CD4-positive, alpha-beta T cell treated with Interleukin-6 at 100 ng/mL for 8 hours (primary cell): ENCODE measurements at regions not wholly inside any gene's neighbourhood (a gene's known extent, or its start where the extent isn't known, plus 50 kb on each side); places are given as distances from the start of the nearest gene placed in this dataset.
"Not testable (repeated sequence)": the region's sequence is repeated elsewhere in the genome, so short reads cannot be mapped to it uniquely, and the experiment has no call there.

ENCODE experiments used
- DNase-seq: peaks from one replicate; pipeline ENCODE4 v3.0.0-alpha.2; 2020; ENCODE audit warnings: mixed read lengths, low spot score

- DNase-seq, result no peak
These were observed 225.9 kb upstream of the MGAT5 start for GRCh38 chr2:134027980-134028379.

GRCh38 chr2:134029418-134029817, 224.5 kb upstream of the MGAT5 start:
- DNase-seq, result no peak

GRCh38 chr2:134031539-134031938, 222.3 kb upstream of the MGAT5 start:
- no peak for DNase-seq

- no peak for DNase-seq
These were observed 218.1 kb upstream of the MGAT5 start for GRCh38 chr2:134035605-134036370.

- DNase-seq, result no peak
These were observed 213.8 kb upstream of the MGAT5 start for GRCh38 chr2:134039912-134040581.

- DNase-seq, result not testable (repeated sequence)
These were observed 213.2 kb upstream of the MGAT5 start for GRCh38 chr2:134040626-134041172.

- DNase-seq, result no peak
These were observed 212.0 kb upstream of the MGAT5 start for GRCh38 chr2:134041877-134042276.

GRCh38 chr2:134043028-134043427, 210.8 kb upstream of the MGAT5 start:
- DNase-seq, result not testable (repeated sequence)

GRCh38 chr2:134052173-134052572, 201.7 kb upstream of the MGAT5 start:
- DNase-seq, result no peak

- no peak for DNase-seq
These were observed 197.7 kb upstream of the MGAT5 start for GRCh38 chr2:134056173-134056572.

GRCh38 chr2:134061066-134061465, 192.8 kb upstream of the MGAT5 start:
- DNase-seq, result not testable (repeated sequence)

GRCh38 chr2:134062235-134062634, 191.6 kb upstream of the MGAT5 start:
- DNase-seq, result not testable (repeated sequence)

- DNase-seq, result not testable (repeated sequence)
These were observed 190.0 kb upstream of the MGAT5 start for GRCh38 chr2:134063916-134064315.

- no peak for DNase-seq
These were observed 183.6 kb upstream of the MGAT5 start for GRCh38 chr2:134070281-134070741.

GRCh38 chr2:134072341-134072740, 181.5 kb upstream of the MGAT5 start:
- DNase-seq, result no peak

GRCh38 chr2:134073023-134073422, 180.8 kb upstream of the MGAT5 start:
- no peak for DNase-seq

GRCh38 chr2:134074619-134075018, 179.3 kb upstream of the MGAT5 start:
- DNase-seq, result no peak

- DNase-seq, result no peak
These were observed 178.7 kb upstream of the MGAT5 start for GRCh38 chr2:134075204-134075603.

GRCh38 chr2:134078354-134078753, 175.5 kb upstream of the MGAT5 start:
- DNase-seq, result no peak

GRCh38 chr2:134079373-134079772, 174.5 kb upstream of the MGAT5 start:
- DNase-seq, result no peak

- DNase-seq, result no peak
These were observed 173.3 kb upstream of the MGAT5 start for GRCh38 chr2:134080386-134081089.

- no peak for DNase-seq
These were observed 172.5 kb upstream of the MGAT5 start for GRCh38 chr2:134081238-134081938.
